ENCODE measurements at regions not wholly inside any gene's neighbourhood (a gene's known extent, or its start where the extent isn't known, plus 50 kb on each side); places are given as distances from the start of the nearest gene placed in this dataset.

GRCh38 chr13:34257966-34258365, 440.0 kb downstream of the RFC3 start:
- no peak overlapping the region for H3K4me3 ChIP-seq (ENCODE audit: low read depth, low read length)
- TF ChIP-seq ZNF311 (tag by site-specific recombination; IDR thresholded peaks at IDR 0.05; ENCODE audit: borderline replicate concordance) (no peak), WT1 (tag by site-specific recombination; IDR thresholded peaks at IDR 0.05) (no peak), ZNF426 (tag by site-specific recombination; IDR thresholded peaks at IDR 0.05) (no peak), ZNF549 (tag by site-specific recombination; IDR thresholded peaks at IDR 0.05) (no peak), ZNF24 (tag by site-specific recombination; IDR thresholded peaks at IDR 0.05) (no peak), YY2 (tag by site-specific recombination; IDR thresholded peaks at IDR 0.05) (no peak), ZNF785 (tag by site-specific recombination; IDR thresholded peaks at IDR 0.05) (no peak), ZNF777 (tag by site-specific recombination; IDR thresholded peaks at IDR 0.05; ENCODE audit: borderline replicate concordance) (no peak), ZNF561 (tag by site-specific recombination; IDR thresholded peaks at IDR 0.05; ENCODE audit: borderline replicate concordance) (no peak), RBAK (tag by site-specific recombination; IDR thresholded peaks at IDR 0.05) (no peak), ZBTB10 (tag by site-specific recombination; IDR thresholded peaks at IDR 0.05) (no peak), ZNF623 (tag by site-specific recombination; IDR thresholded peaks at IDR 0.05) (no peak), PBX3 (CRISPR knock-in tag; IDR thresholded peaks at IDR 0.05) (no peak), ZNF266 (tag by site-specific recombination; IDR thresholded peaks at IDR 0.05; ENCODE audit: low read depth) (no peak), TCF7L2 (IDR thresholded peaks at IDR 0.05; ENCODE audit: borderline replicate concordance, low read depth, low read length) (no peak), KLF7 (tag by site-specific recombination; IDR thresholded peaks at IDR 0.05; ENCODE audit: borderline replicate concordance) (no peak), ZNF19 (tag by site-specific recombination; IDR thresholded peaks at IDR 0.05; ENCODE audit: low read depth) (no peak), ZBTB8A (tag by site-specific recombination; IDR thresholded peaks at IDR 0.05) (no peak)
- H3K27ac ChIP-seq (ENCODE audit: extremely low read depth, low read depth, low read length): no peak overlapping the region
- H3K36me3 ChIP-seq (ENCODE audit: control insufficient read depth in 2 of 2, insufficient read depth in 1 of 2, low read length in 2 of 2): no peaks in the 10 kb centered on the region
- H3K9me3 ChIP-seq (ENCODE audit: control insufficient read depth, insufficient read depth, low read depth, low read length): no peaks in the 10 kb centered on the region
- no peaks in the 10 kb centered on the region for H3K4me1 ChIP-seq (ENCODE audit: control insufficient read depth, insufficient read depth, low read length)
- POLR2A ChIA-PET: no interaction called here
- CTCF ChIA-PET: no interaction called here

- H3K4me1 ChIP-seq (ENCODE audit: control insufficient read depth, insufficient read depth, low read length): no peaks in the 10 kb centered on the region
- ChIA-PET CTCF (no interaction called here), POLR2A (no interaction called here)
- TF ChIP-seq ZNF843 (tag by site-specific recombination; IDR thresholded peaks at IDR 0.05): no peak
- TF ChIP-seq PATZ1 (tag by site-specific recombination; IDR thresholded peaks at IDR 0.05): no peak
- TF ChIP-seq ZNF350 (tag by site-specific recombination; IDR thresholded peaks at IDR 0.05): no peak
- no peak for TF ChIP-seq ZNF660 (tag by site-specific recombination; IDR thresholded peaks at IDR 0.05)
- TF ChIP-seq ZNF585B (tag by site-specific recombination; IDR thresholded peaks at IDR 0.05): no peak
- no peak for TF ChIP-seq MZF1 (tag by site-specific recombination; IDR thresholded peaks at IDR 0.05; ENCODE audit: borderline replicate concordance)
- no peak for TF ChIP-seq RBAK (tag by site-specific recombination; IDR thresholded peaks at IDR 0.05)
- TF ChIP-seq ZBTB10 (tag by site-specific recombination; IDR thresholded peaks at IDR 0.05): no peak
- no peaks in the 10 kb centered on the region for H3K36me3 ChIP-seq (ENCODE audit: control insufficient read depth in 2 of 2, insufficient read depth in 1 of 2, low read length in 2 of 2)
- no peak overlapping the region for H3K27ac ChIP-seq (ENCODE audit: extremely low read depth, low read depth, low read length)
- no peak overlapping the region for H3K4me3 ChIP-seq (ENCODE audit: low read depth, low read length)
- H3K9me3 ChIP-seq (ENCODE audit: control insufficient read depth, insufficient read depth, low read depth, low read length): no peaks in the 10 kb centered on the region
Measured at GRCh38 chr13:34258646-34259386, 440.9 kb downstream of the RFC3 start.
